ENCODE measurements at regions not wholly inside any gene's neighbourhood (a gene's known extent, or its start where the extent isn't known, plus 50 kb on each side); places are given as distances from the start of the nearest gene placed in this dataset.

DNA sequence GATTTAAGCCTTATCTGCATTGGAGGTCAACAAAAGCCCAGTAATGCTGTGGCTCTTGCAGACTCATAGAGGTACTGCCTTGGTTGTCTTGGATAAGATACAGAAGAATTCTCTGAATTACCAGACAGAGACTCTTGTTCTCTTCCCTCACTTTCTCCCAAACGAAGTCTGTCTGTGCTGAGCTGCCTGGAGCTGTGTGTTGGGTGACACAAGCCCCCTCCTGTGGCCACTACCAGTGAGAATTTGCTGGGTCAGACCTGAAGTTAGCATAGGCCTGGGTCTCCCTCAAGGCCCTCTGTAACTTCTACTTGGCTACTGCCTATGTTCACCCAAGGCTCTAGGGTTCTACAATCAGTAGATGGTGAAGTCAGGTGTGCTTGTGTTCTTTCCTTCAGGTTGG is 413.0 kb downstream of the PCDH20 start:
- TF ChIP-seq, protein P1, sequence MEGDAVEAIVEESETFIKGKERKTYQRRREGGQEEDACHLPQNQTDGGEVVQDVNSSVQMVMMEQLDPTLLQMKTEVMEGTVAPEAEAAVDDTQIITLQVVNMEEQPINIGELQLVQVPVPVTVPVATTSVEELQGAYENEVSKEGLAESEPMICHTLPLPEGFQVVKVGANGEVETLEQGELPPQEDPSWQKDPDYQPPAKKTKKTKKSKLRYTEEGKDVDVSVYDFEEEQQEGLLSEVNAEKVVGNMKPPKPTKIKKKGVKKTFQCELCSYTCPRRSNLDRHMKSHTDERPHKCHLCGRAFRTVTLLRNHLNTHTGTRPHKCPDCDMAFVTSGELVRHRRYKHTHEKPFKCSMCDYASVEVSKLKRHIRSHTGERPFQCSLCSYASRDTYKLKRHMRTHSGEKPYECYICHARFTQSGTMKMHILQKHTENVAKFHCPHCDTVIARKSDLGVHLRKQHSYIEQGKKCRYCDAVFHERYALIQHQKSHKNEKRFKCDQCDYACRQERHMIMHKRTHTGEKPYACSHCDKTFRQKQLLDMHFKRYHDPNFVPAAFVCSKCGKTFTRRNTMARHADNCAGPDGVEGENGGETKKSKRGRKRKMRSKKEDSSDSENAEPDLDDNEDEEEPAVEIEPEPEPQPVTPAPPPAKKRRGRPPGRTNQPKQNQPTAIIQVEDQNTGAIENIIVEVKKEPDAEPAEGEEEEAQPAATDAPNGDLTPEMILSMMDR (IDR thresholded peaks at IDR 0.05), result no peak
- TF ChIP-seq POLR2A (IDR thresholded peaks at IDR 0.05), result no peak

All from vagina (tissue), 2 donors.